WTC11 (cell line): ENCODE measurements at regions not wholly inside any gene's neighbourhood (a gene's known extent, or its start where the extent isn't known, plus 50 kb on each side); places are given as distances from the start of the nearest gene placed in this dataset.

Experiments used
- E2F4 ChIP-seq: sonication (generic); formaldehyde crosslinking; IDR thresholded peaks from 2 replicates; pipeline ENCODE4 v1.8.1; 2022; ENCODE audit warnings: low read depth, mild to moderate bottlenecking, moderate library complexity, missing genetic modification reagents, borderline replicate concordance
- KAT7 ChIP-seq: sonication (generic); formaldehyde crosslinking; IDR thresholded peaks from 2 replicates; pipeline ENCODE4 v1.8.1; 2023; ENCODE audit warnings: missing genetic modification reagents, mild to moderate bottlenecking, borderline replicate concordance
- ZNF138 ChIP-seq: sonication (generic); formaldehyde crosslinking; conservative IDR thresholded peaks from 2 replicates; pipeline ENCODE4 v1.8.1; 2022; ENCODE audit warnings: mild to moderate bottlenecking, moderate library complexity, missing genetic modification reagents
- TF ChIP-seq, protein P1 (sequence below): fragments of 200-600 bp; IDR thresholded peaks from 2 replicates; pipeline ENCODE4 v1.8.0; 2022; ENCODE audit warnings: antibody characterized with exemption
- TF ChIP-seq, protein P2 (sequence below): sonication (generic); formaldehyde crosslinking; IDR thresholded peaks from 2 replicates; pipeline ENCODE4 v1.8.0; 2022; ENCODE audit warnings: mild to moderate bottlenecking, missing genetic modification reagents
- TF ChIP-seq, protein P3 (sequence below): sonication (generic); formaldehyde crosslinking; IDR thresholded peaks from 2 replicates; pipeline ENCODE4 v1.8.1; 2022; ENCODE audit warnings: low read depth, missing genetic modification reagents, borderline replicate concordance
- TF ChIP-seq, protein P4 (sequence below): sonication (generic); formaldehyde crosslinking; IDR thresholded peaks from 2 replicates; pipeline ENCODE4 v1.8.1; 2023; ENCODE audit warnings: mild to moderate bottlenecking, moderate library complexity, missing genetic modification reagents
- TF ChIP-seq, protein P5 (sequence below): sonication (generic); formaldehyde crosslinking; IDR thresholded peaks from 2 replicates; pipeline ENCODE4 v1.8.1; 2023; ENCODE audit warnings: mild to moderate bottlenecking, missing genetic modification reagents, moderate library complexity

DNA sequence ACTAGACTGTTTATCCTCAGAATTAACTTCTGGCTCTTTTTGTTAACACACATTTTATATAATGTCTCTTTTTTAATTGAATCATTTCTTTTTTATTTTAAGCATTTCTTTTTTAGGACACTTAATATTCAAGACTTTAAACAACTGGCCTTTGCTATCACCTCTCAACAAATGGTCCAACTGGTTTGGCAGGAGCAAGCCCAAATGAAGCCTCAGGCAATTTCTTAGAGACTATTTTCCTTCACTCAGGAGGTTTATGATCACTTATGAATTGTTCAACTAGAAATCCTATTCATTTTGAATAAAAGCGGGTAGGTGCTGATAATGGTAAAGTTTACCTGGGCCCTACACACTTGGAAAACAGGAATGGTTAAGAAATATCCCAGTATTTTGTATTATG is 705.6 kb upstream of the GBE1 start:
- TF ChIP-seq, protein P1, sequence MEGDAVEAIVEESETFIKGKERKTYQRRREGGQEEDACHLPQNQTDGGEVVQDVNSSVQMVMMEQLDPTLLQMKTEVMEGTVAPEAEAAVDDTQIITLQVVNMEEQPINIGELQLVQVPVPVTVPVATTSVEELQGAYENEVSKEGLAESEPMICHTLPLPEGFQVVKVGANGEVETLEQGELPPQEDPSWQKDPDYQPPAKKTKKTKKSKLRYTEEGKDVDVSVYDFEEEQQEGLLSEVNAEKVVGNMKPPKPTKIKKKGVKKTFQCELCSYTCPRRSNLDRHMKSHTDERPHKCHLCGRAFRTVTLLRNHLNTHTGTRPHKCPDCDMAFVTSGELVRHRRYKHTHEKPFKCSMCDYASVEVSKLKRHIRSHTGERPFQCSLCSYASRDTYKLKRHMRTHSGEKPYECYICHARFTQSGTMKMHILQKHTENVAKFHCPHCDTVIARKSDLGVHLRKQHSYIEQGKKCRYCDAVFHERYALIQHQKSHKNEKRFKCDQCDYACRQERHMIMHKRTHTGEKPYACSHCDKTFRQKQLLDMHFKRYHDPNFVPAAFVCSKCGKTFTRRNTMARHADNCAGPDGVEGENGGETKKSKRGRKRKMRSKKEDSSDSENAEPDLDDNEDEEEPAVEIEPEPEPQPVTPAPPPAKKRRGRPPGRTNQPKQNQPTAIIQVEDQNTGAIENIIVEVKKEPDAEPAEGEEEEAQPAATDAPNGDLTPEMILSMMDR: no peak
- no peak for TF ChIP-seq ZNF138
- TF ChIP-seq, protein P2, sequence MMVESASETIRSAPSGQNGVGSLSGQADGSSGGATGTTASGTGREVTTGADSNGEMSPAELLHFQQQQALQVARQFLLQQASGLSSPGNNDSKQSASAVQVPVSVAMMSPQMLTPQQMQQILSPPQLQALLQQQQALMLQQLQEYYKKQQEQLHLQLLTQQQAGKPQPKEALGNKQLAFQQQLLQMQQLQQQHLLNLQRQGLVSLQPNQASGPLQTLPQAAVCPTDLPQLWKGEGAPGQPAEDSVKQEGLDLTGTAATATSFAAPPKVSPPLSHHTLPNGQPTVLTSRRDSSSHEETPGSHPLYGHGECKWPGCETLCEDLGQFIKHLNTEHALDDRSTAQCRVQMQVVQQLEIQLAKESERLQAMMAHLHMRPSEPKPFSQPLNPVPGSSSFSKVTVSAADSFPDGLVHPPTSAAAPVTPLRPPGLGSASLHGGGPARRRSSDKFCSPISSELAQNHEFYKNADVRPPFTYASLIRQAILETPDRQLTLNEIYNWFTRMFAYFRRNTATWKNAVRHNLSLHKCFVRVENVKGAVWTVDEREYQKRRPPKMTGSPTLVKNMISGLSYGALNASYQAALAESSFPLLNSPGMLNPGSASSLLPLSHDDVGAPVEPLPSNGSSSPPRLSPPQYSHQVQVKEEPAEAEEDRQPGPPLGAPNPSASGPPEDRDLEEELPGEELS (CRISPR knock-in tag): no peak
- TF ChIP-seq, protein P3, sequence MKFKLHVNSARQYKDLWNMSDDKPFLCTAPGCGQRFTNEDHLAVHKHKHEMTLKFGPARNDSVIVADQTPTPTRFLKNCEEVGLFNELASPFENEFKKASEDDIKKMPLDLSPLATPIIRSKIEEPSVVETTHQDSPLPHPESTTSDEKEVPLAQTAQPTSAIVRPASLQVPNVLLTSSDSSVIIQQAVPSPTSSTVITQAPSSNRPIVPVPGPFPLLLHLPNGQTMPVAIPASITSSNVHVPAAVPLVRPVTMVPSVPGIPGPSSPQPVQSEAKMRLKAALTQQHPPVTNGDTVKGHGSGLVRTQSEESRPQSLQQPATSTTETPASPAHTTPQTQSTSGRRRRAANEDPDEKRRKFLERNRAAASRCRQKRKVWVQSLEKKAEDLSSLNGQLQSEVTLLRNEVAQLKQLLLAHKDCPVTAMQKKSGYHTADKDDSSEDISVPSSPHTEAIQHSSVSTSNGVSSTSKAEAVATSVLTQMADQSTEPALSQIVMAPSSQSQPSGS (CRISPR knock-in tag): no peak
- TF ChIP-seq KAT7 (CRISPR knock-in tag): no peak
- no peak for TF ChIP-seq E2F4
- TF ChIP-seq, protein P4, sequence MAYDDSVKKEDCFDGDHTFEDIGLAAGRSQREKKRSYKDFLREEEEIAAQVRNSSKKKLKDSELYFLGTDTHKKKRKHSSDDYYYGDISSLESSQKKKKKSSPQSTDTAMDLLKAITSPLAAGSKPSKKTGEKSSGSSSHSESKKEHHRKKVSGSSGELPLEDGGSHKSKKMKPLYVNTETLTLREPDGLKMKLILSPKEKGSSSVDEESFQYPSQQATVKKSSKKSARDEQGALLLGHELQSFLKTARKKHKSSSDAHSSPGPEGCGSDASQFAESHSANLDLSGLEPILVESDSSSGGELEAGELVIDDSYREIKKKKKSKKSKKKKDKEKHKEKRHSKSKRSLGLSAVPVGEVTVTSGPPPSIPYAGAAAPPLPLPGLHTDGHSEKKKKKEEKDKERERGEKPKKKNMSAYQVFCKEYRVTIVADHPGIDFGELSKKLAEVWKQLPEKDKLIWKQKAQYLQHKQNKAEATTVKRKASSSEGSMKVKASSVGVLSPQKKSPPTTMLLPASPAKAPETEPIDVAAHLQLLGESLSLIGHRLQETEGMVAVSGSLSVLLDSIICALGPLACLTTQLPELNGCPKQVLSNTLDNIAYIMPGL: no peak
- TF ChIP-seq, protein P5, sequence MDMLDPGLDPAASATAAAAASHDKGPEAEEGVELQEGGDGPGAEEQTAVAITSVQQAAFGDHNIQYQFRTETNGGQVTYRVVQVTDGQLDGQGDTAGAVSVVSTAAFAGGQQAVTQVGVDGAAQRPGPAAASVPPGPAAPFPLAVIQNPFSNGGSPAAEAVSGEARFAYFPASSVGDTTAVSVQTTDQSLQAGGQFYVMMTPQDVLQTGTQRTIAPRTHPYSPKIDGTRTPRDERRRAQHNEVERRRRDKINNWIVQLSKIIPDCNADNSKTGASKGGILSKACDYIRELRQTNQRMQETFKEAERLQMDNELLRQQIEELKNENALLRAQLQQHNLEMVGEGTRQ (CRISPR knock-in tag): no peak
